K562 (cell line): ENCODE measurements at regions not wholly inside any gene's neighbourhood (a gene's known extent, or its start where the extent isn't known, plus 50 kb on each side); places are given as distances from the start of the nearest gene placed in this dataset.

Experiments
- ATAC-seq: fragments of 200-7000 bp; cut with Tn5 transposase; 3 replicates; pipeline ENCODE4 v1.9.1; 2020; ENCODE audit warnings: moderate library complexity
- BruUV-seq: library from RNA; stranded (reverse); fragments of 400-500 nt; replicated peaks from 2 replicates; lab custom pipeline; 2021; lab: Mats Ljungman, UMichigan
- CTCF ChIA-PET: fragments of 300-600 bp; formaldehyde crosslinking; extraction: SDS; loops from one replicate; lab custom pipeline; 2021; ENCODE audit warnings: low intra/inter-chr PET ratio; lab: Yijun Ruan, JAX
- POLR2A ChIA-PET: fragments of 300-600, 350-650 bp; sonication (Branson Sonifier 250); formaldehyde crosslinking; extraction: SDS; loops from one replicate; lab custom pipeline; 2021; ENCODE audit warnings: antibody characterized with exemption, inconsistent platforms; lab: Yijun Ruan, JAX
- DNase-seq, 4 experiments: peaks; one replicate each; pipeline versions ENCODE4 v3.0.0 to v3.0.0-alpha.2; 2011 to 2018; ENCODE audit warnings: low spot score in 3 of 4, mixed read lengths in 3 of 4; ENCODE audit errors: extremely low read depth in 1 of 4
- FAIRE-seq: peaks from 2 replicates; lab custom pipeline; 2011; peaks lifted over from hg19 to GRCh38; lab: Jason Lieb, UNC
- H2AFZ ChIP-seq: 2 replicates; pipeline ENCODE4 v1.6.0; 2011; ENCODE audit warnings: low read depth, low read length, control low read depth, inconsistent platforms
- H3K27ac ChIP-seq: fragments of 200-600 bp; 3 replicates; pipeline ENCODE4 v1.8.0; 2011; ENCODE audit warnings: low read depth, mild to moderate bottlenecking, control low read depth, inconsistent platforms, low read length, moderate library complexity, mixed read lengths; ENCODE audit errors: extremely low read depth
- H3K27me3 ChIP-seq, 2 experiments: fragments of 300-600 bp in 1 of 2; 2 replicates in 1 of 2; 3 replicates in 1 of 2; pipeline versions ENCODE4 v1.6.0 to v1.8.0; 2011; ENCODE audit warnings: inconsistent platforms in 2 of 2, low read length in 2 of 2, mild to moderate bottlenecking in 1 of 2, mixed read lengths in 1 of 2, moderate library complexity in 1 of 2; ENCODE audit not compliant: control insufficient read depth in 2 of 2, insufficient read depth in 2 of 2
- H3K36me3 ChIP-seq: fragments of 300-600 bp; 3 replicates; pipeline ENCODE4 v1.8.0; 2011; ENCODE audit warnings: mild to moderate bottlenecking, low read length, inconsistent platforms; ENCODE audit not compliant: control insufficient read depth, insufficient read depth
- H3K4me1 ChIP-seq, 2 experiments: fragments of 200-600 bp in 1 of 2; replicated peaks in 1 of 2; 2 replicates in 1 of 2; 3 replicates in 1 of 2; pipeline versions ENCODE4 v1.5.1 to v1.8.0; 2011; ENCODE audit warnings: inconsistent platforms in 2 of 2, low read length in 2 of 2, mild to moderate bottlenecking in 1 of 2, mixed read lengths in 1 of 2, moderate library complexity in 1 of 2; ENCODE audit not compliant: control insufficient read depth in 2 of 2, insufficient read depth in 2 of 2
- H3K4me2 ChIP-seq: 2 replicates; pipeline ENCODE4 v1.6.1; 2011; ENCODE audit warnings: low read length, control low read depth, inconsistent platforms, mixed read lengths; ENCODE audit not compliant: insufficient read depth
- H3K4me3 ChIP-seq: fragments of 200-600 bp; sonication (generic), shearing (Covaris generic); 2 replicates; pipeline ENCODE4 v1.5.1; 2016; ENCODE audit warnings: control low read depth, inconsistent platforms
- H3K79me2 ChIP-seq: fragments of 200-600 bp; 3 replicates; pipeline ENCODE4 v1.8.0; 2011; ENCODE audit warnings: low read length, inconsistent platforms; ENCODE audit not compliant: control insufficient read depth, insufficient read depth
- H3K9ac ChIP-seq, 2 experiments: 2 replicates each; pipeline versions ENCODE4 v1.6.0 to v1.6.1; 2011; ENCODE audit warnings: low read depth in 2 of 2, low read length in 2 of 2, control low read depth in 1 of 2, inconsistent platforms in 1 of 2, mild to moderate bottlenecking in 1 of 2, mixed read lengths in 1 of 2; ENCODE audit not compliant: insufficient read depth in 1 of 2
- H3K9me1 ChIP-seq: one replicate; pipeline ENCODE4 v1.6.0; 2011; ENCODE audit warnings: inconsistent platforms, mild to moderate bottlenecking, low read length, moderate library complexity; ENCODE audit not compliant: control insufficient read depth, insufficient read depth
- H3K9me3 ChIP-seq: replicated peaks from 2 replicates; pipeline ENCODE4 v1.5.1; 2011; ENCODE audit warnings: low read depth, low read length, inconsistent platforms; ENCODE audit not compliant: control insufficient read depth, insufficient read depth
- H4K20me1 ChIP-seq: replicated peaks from 2 replicates; pipeline ENCODE4 v1.6.1; 2011; ENCODE audit warnings: low read length, inconsistent platforms, mixed read lengths; ENCODE audit not compliant: control insufficient read depth, insufficient read depth
- FOXJ3 ChIP-seq: sonication (generic); formaldehyde crosslinking; IDR thresholded peaks from 2 replicates; pipeline ENCODE4 v1.4.0; 2020; ENCODE audit warnings: mild to moderate bottlenecking, missing genetic modification reagents
- NCOA1 ChIP-seq: fragments of 450-650 bp; IDR thresholded peaks from 2 replicates; pipeline ENCODE4 v1.6.1; 2016; ENCODE audit warnings: low read depth
- NELFE ChIP-seq: IDR thresholded peaks from 2 replicates; pipeline ENCODE4 v1.6.1; 2011; ENCODE audit warnings: mild to moderate bottlenecking; ENCODE audit not compliant: insufficient read depth, insufficient read length
- SAP30 ChIP-seq: fragments of 200-600 bp; sonication (generic); IDR thresholded peaks from 2 replicates; pipeline ENCODE4 v1.6.1; 2012; ENCODE audit warnings: borderline replicate concordance, low read depth, mild to moderate bottlenecking, moderate library complexity, low read length, control low read depth, inconsistent platforms; ENCODE audit not compliant: insufficient read depth, poor library complexity, severe bottlenecking
- TFE3 ChIP-seq: fragments of 450-650 bp; formaldehyde crosslinking; IDR thresholded peaks from 2 replicates; pipeline ENCODE4 v1.4.0; 2020; ENCODE audit warnings: mild to moderate bottlenecking, mixed read lengths
- U2AF2 ChIP-seq: fragments of 200-400 bp; formaldehyde crosslinking; optimal IDR thresholded peaks from 2 replicates; pipeline ENCODE3; 2017; ENCODE audit warnings: low read depth, mild to moderate bottlenecking, low read length
- ZBTB43 ChIP-seq: sonication (generic); formaldehyde crosslinking; IDR thresholded peaks from 2 replicates; pipeline ENCODE4 v1.8.0; 2023; ENCODE audit warnings: mild to moderate bottlenecking, missing genetic modification reagents
- WGBS: fragments of 100-300 bp; shearing (Covaris generic); methylation state at CpG from one replicate; pipeline ENCODE4 v1.1.6; 2016; ENCODE audit warnings: low coverage, mixed read lengths; ENCODE audit not compliant: insufficient coverage; ENCODE audit errors: missing lambda C conversion rate; 5-methylcytosine and 5-hydroxymethylcytosine counted together
- in situ Hi-C: fragments of 300-500 bp; cut with MboI; formaldehyde crosslinking; loops from 4 replicates; pipeline ENCODE4 v1.15.0; 2018; ENCODE audit warnings: inconsistent platforms, mixed read lengths
- intact Hi-C: fragments of 100-400 bp; cut with micrococcal nuclease; formaldehyde crosslinking; loops from 2 replicates; pipeline ENCODE4 v1.14.2; 2022
- TF ChIP-seq, protein P1 (sequence below): fragments of 450-650 bp; formaldehyde crosslinking; IDR thresholded peaks from 2 replicates; pipeline ENCODE4 v1.4.0; 2020; ENCODE audit warnings: mild to moderate bottlenecking
- TF ChIP-seq, protein P2 (sequence below): sonication (generic); formaldehyde crosslinking; IDR thresholded peaks from 2 replicates; pipeline ENCODE4 v1.8.0; 2022; ENCODE audit warnings: mild to moderate bottlenecking, low read depth, missing genetic modification reagents
- TF ChIP-seq, protein P3 (sequence below): sonication (generic); formaldehyde crosslinking; IDR thresholded peaks from 2 replicates; pipeline ENCODE4 v1.9.0; 2022; ENCODE audit warnings: mild to moderate bottlenecking, missing genetic modification reagents
- TF ChIP-seq, protein P4 (sequence below): fragments of 450-650 bp; IDR thresholded peaks from 2 replicates; pipeline ENCODE4 v1.6.1; 2016; ENCODE audit warnings: missing biosample characterization, missing genetic modification characterization

GRCh38 chr1:5543235-5543634 is 449.0 kb downstream of the NPHP4 start:
- ATAC-seq (no peak), DNase-seq (no peak), FAIRE-seq (no peak)
- no peaks in the 10 kb centered on the region for H3K36me3 ChIP-seq
- ChIA-PET CTCF (no interaction called here), POLR2A (no interaction called here)
- H3K9me1 ChIP-seq = no peaks in the 10 kb centered on the region
- no peak overlapping the region for H3K4me3 ChIP-seq
- no peak overlapping the region for H3K4me2 ChIP-seq
- intact Hi-C loops = no loop called here
- no peak overlapping the region for H3K9ac ChIP-seq
- BruUV-seq = no TSS peak
- no peaks in the 10 kb centered on the region for H3K4me1 ChIP-seq
- TF ChIP-seq, protein P1, sequence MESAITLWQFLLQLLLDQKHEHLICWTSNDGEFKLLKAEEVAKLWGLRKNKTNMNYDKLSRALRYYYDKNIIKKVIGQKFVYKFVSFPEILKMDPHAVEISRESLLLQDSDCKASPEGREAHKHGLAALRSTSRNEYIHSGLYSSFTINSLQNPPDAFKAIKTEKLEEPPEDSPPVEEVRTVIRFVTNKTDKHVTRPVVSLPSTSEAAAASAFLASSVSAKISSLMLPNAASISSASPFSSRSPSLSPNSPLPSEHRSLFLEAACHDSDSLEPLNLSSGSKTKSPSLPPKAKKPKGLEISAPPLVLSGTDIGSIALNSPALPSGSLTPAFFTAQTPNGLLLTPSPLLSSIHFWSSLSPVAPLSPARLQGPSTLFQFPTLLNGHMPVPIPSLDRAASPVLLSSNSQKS = no peak
- TF ChIP-seq ZBTB43 (no peak), NELFE (no peak), TFE3 (CRISPR knock-in tag) (no peak), NCOA1 (no peak), FOXJ3 (CRISPR knock-in tag) (no peak), SAP30 (no peak), U2AF2 (no peak)
- TF ChIP-seq, protein P2, sequence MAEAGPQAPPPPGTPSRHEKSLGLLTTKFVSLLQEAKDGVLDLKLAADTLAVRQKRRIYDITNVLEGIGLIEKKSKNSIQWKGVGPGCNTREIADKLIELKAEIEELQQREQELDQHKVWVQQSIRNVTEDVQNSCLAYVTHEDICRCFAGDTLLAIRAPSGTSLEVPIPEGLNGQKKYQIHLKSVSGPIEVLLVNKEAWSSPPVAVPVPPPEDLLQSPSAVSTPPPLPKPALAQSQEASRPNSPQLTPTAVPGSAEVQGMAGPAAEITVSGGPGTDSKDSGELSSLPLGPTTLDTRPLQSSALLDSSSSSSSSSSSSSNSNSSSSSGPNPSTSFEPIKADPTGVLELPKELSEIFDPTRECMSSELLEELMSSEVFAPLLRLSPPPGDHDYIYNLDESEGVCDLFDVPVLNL (CRISPR knock-in tag) = no peak
- TF ChIP-seq, protein P3, sequence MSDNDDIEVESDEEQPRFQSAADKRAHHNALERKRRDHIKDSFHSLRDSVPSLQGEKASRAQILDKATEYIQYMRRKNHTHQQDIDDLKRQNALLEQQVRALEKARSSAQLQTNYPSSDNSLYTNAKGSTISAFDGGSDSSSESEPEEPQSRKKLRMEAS (CRISPR knock-in tag) = no peak
- TF ChIP-seq, protein P4, sequence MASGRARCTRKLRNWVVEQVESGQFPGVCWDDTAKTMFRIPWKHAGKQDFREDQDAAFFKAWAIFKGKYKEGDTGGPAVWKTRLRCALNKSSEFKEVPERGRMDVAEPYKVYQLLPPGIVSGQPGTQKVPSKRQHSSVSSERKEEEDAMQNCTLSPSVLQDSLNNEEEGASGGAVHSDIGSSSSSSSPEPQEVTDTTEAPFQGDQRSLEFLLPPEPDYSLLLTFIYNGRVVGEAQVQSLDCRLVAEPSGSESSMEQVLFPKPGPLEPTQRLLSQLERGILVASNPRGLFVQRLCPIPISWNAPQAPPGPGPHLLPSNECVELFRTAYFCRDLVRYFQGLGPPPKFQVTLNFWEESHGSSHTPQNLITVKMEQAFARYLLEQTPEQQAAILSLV = no peak
- H4K20me1 ChIP-seq = no peaks in the 10 kb centered on the region
- no peak overlapping the region for H3K27ac ChIP-seq
- in situ Hi-C loops = no loop called here
- 3% methylated on average over 5 of the region's 5 CpGs for WGBS
- no peaks in the 10 kb centered on the region for H3K9me3 ChIP-seq
- no peaks in the 10 kb centered on the region for H3K79me2 ChIP-seq
- H3K27me3 ChIP-seq = no peaks in the 10 kb centered on the region
- H2AFZ ChIP-seq = no peak overlapping the region
